ENCODE measurements at regions not wholly inside any gene's neighbourhood (a gene's known extent, or its start where the extent isn't known, plus 50 kb on each side); places are given as distances from the start of the nearest gene placed in this dataset.

DNA sequence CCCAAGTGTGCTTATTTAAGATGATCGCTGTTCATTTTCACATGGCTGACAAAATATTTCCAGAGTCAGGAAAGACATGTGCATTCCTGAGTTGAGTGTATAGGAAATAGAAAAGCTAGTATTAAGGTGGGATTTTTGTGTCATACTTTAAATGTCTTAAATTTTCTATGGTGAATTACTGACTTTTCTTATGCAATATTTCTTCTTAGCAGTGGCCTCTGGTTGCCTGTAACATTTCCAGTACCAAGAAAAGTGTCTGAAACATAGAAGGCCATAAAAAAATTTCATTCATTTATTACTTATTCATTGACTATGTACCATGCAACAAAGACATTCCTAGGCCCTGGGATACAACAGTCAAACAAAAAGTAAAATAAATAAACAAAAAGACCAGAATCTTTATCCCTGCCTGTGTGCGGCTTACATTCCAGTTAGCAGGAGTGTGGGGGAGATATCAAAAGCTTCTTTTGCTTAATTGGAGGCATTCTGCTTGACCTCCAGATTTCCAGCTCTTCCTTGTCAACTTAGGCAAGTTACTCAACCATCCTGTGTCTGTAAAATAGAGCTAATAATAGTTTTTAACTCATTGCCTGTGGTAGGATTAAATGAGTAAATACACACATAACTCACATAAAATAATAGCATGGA is 216.3 kb upstream of the FLRT2 start:
- no peak for TF ChIP-seq POLR2A (IDR thresholded peaks at IDR 0.05)
- TF ChIP-seq, protein P1, sequence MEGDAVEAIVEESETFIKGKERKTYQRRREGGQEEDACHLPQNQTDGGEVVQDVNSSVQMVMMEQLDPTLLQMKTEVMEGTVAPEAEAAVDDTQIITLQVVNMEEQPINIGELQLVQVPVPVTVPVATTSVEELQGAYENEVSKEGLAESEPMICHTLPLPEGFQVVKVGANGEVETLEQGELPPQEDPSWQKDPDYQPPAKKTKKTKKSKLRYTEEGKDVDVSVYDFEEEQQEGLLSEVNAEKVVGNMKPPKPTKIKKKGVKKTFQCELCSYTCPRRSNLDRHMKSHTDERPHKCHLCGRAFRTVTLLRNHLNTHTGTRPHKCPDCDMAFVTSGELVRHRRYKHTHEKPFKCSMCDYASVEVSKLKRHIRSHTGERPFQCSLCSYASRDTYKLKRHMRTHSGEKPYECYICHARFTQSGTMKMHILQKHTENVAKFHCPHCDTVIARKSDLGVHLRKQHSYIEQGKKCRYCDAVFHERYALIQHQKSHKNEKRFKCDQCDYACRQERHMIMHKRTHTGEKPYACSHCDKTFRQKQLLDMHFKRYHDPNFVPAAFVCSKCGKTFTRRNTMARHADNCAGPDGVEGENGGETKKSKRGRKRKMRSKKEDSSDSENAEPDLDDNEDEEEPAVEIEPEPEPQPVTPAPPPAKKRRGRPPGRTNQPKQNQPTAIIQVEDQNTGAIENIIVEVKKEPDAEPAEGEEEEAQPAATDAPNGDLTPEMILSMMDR (IDR thresholded peaks at IDR 0.05), result no peak
